ENCODE measurements at regions not wholly inside any gene's neighbourhood (a gene's known extent, or its start where the extent isn't known, plus 50 kb on each side); places are given as distances from the start of the nearest gene placed in this dataset.

DNA sequence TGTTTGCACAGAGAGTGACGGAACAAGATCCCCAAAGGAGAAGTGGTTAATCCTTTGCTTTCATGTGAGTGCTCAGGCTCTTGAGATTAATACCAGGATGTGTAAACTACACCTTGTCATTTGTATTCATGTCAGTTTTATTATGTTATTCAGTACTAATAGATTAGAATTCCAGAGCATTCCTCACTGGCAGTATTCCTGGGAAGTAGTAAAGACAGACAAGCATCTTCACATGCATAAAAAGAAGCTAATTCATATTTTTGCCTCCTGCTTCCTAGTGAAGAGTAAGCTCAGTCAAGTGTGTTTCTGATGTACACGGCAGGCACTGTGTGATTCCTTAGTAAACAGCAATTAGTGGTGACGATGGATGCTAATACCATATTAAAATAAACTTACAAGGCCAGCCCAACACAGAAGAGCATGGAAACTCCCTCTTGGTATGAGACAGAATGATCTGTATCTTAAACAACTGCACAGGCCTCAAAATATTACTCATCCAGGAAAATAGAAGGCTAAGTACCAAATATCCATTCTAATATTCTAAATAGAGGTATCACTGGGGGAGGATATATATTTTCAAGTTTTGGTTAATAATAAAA is 336.8 kb upstream of the MCTP2 start:
- BruUV-seq (replicated peaks) = no TSS peak

DNA sequence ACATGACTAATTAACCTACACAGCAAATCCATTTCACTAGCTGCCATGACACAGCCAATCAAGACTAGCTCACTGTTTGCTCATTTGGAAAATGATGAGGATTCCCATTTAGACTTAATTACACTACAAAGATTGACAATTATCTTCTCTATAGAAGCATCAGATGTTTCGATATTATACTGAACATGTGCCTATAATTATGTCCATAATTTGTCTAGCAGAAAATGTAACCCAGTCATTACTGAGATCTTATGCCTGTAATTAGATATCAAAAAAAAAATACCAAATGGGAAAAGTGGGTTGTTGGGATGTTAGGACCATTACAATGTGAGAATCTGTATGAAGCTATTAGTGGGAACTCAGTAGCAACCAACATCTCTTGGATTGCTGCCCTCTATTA is 344.2 kb upstream of the MCTP2 start:
- FAIRE-seq (no peak), DNase-seq (ENCODE audit: extremely low read depth in 1 of 4, low spot score in 3 of 4) (no peak), ATAC-seq (no peak)
- Histone ChIP-seq H3K36me3 (ENCODE audit: control insufficient read depth, insufficient read depth, low read length) (no peaks in the 10 kb centered on the region), H3K27ac (ENCODE audit: extremely low read depth, low read depth, low read length) (no peak overlapping the region), H3K4me3 (no peak overlapping the region), H3K9me1 (ENCODE audit: control insufficient read depth, insufficient read depth, low read length) (no peaks in the 10 kb centered on the region), H3K4me1 (replicated peaks in 1 of 2; ENCODE audit: control insufficient read depth in 2 of 2, insufficient read depth in 2 of 2, low read length in 2 of 2) (no peaks in the 10 kb centered on the region), H3K27me3 (ENCODE audit: control insufficient read depth in 2 of 2, insufficient read depth in 2 of 2, low read length in 2 of 2) (no peaks in the 10 kb centered on the region), H3K4me2 (ENCODE audit: insufficient read depth, low read length) (no peak overlapping the region), H3K9me3 (replicated peaks; ENCODE audit: control insufficient read depth, insufficient read depth, low read depth, low read length) (no peaks in the 10 kb centered on the region), H4K20me1 (replicated peaks; ENCODE audit: control insufficient read depth, insufficient read depth, low read length) (no peaks in the 10 kb centered on the region), H2AFZ (ENCODE audit: low read depth, low read length) (no peak overlapping the region), H3K79me2 (ENCODE audit: control insufficient read depth, insufficient read depth, low read length) (no peaks in the 10 kb centered on the region), H3K9ac (ENCODE audit: insufficient read depth in 1 of 2, low read depth in 2 of 2, low read length in 2 of 2) (no peak overlapping the region)
- in situ Hi-C loops (cut with MboI) (no loop called here), intact Hi-C loops (cut with micrococcal nuclease) (no loop called here)
- CTCF ChIA-PET (ENCODE audit: low intra/inter-chr PET ratio) = no interaction called here
- 5% methylated on average over 1 of the region's 1 CpG for whole genome bisulfite sequencing (ENCODE audit: insufficient coverage, low coverage, missing lambda C conversion rate)
- POLR2A ChIA-PET = no interaction called here
- BruUV-seq (replicated peaks) = no TSS peak
- TF ChIP-seq FOS (IDR thresholded peaks at IDR 0.05; ENCODE audit: extremely low read depth, insufficient read length) (no peak), HSF4 (CRISPR knock-in tag; IDR thresholded peaks at IDR 0.05; ENCODE audit: borderline replicate concordance) (no peak), HDGF (IDR thresholded peaks at IDR 0.05) (no peak), BCOR (IDR thresholded peaks at IDR 0.05) (no peak), SMAD4 (CRISPR knock-in tag; conservative IDR thresholded peaks at IDR 0.05) (no peak)

More for the DNA sequence above, 336.8 kb upstream of the MCTP2 start:
- H2AFZ ChIP-seq (ENCODE audit: low read depth, low read length) = no peak overlapping the region
- H3K4me2 ChIP-seq (ENCODE audit: insufficient read depth, low read length) = no peak overlapping the region
- no peak for FAIRE-seq
- intact Hi-C loops (cut with micrococcal nuclease) (no loop called here), in situ Hi-C loops (cut with MboI) (no loop called here)
- H3K27me3 ChIP-seq (ENCODE audit: control insufficient read depth in 2 of 2, insufficient read depth in 2 of 2, low read length in 2 of 2) = no peaks in the 10 kb centered on the region
- DNase-seq (ENCODE audit: extremely low read depth in 1 of 4, low spot score in 3 of 4) = no peak
- 0% methylated on average over 3 of the region's 3 CpGs for WGBS (ENCODE audit: insufficient coverage, low coverage, missing lambda C conversion rate)
- no peak overlapping the region for H3K9ac ChIP-seq (ENCODE audit: insufficient read depth in 1 of 2, low read depth in 2 of 2, low read length in 2 of 2)
- H3K9me3 ChIP-seq (replicated peaks; ENCODE audit: control insufficient read depth, insufficient read depth, low read depth, low read length) = no peaks in the 10 kb centered on the region
- CTCF ChIA-PET (ENCODE audit: low intra/inter-chr PET ratio) = no interaction called here
- no peaks in the 10 kb centered on the region for H3K9me1 ChIP-seq (ENCODE audit: control insufficient read depth, insufficient read depth, low read length)
- H4K20me1 ChIP-seq (replicated peaks; ENCODE audit: control insufficient read depth, insufficient read depth, low read length) = no peaks in the 10 kb centered on the region
- POLR2A ChIA-PET = no interaction called here
- no peak overlapping the region for H3K4me3 ChIP-seq
- TF ChIP-seq SOX6 (IDR thresholded peaks at IDR 0.05) (no peak), FUS (optimal IDR thresholded peaks at IDR 0.05; ENCODE audit: low read depth, low read length) (no peak), TAL1 (IDR thresholded peaks at IDR 0.05) (no peak)
- no peaks in the 10 kb centered on the region for H3K36me3 ChIP-seq (ENCODE audit: control insufficient read depth, insufficient read depth, low read length)
- no peak for ATAC-seq
- no peak overlapping the region for H3K27ac ChIP-seq (ENCODE audit: extremely low read depth, low read depth, low read length)
- H3K4me1 ChIP-seq (replicated peaks in 1 of 2; ENCODE audit: control insufficient read depth in 2 of 2, insufficient read depth in 2 of 2, low read length in 2 of 2) = no peaks in the 10 kb centered on the region
- no peaks in the 10 kb centered on the region for H3K79me2 ChIP-seq (ENCODE audit: control insufficient read depth, insufficient read depth, low read length)

All from K562 (cell line).